Activated CD4-positive, alpha-beta T cell treated with anti-CD3 and anti-CD28 coated beads, Interleukin-2, Interleukin-4, amounts not matched to agents 100 ng/mL and 50 ng/mL, durations not matched to agents 16 hours and 8 hours (primary cell): ENCODE measurements at regions not wholly inside any gene's neighbourhood (a gene's known extent, or its start where the extent isn't known, plus 50 kb on each side); places are given as distances from the start of the nearest gene placed in this dataset.
"Not testable (repeated sequence)": the region's sequence is repeated elsewhere in the genome, so short reads cannot be mapped to it uniquely, and the experiment has no call there.

Experiments
- DNase-seq: peaks from one replicate; pipeline ENCODE4 v3.0.0-alpha.2; 2020; ENCODE audit warnings: low spot score

GRCh38 chr16:88228751-88229150, 154.0 kb upstream of the ZNF469 start:
- not testable (repeated sequence) for DNase-seq

GRCh38 chr16:88229710-88230109, 153.0 kb upstream of the ZNF469 start:
- not testable (repeated sequence) for DNase-seq

GRCh38 chr16:88230276-88230966, 152.3 kb upstream of the ZNF469 start:
- not testable (repeated sequence) for DNase-seq

- not testable (repeated sequence) for DNase-seq
Measured at GRCh38 chr16:88230967-88231615, 151.7 kb upstream of the ZNF469 start.

GRCh38 chr16:88231839-88232238, 150.9 kb upstream of the ZNF469 start:
- DNase-seq, result not testable (repeated sequence)

- DNase-seq, result not testable (repeated sequence)
Measured at GRCh38 chr16:88232401-88233258, 150.1 kb upstream of the ZNF469 start.

GRCh38 chr16:88233621-88234420, 148.9 kb upstream of the ZNF469 start:
- not testable (repeated sequence) for DNase-seq

- not testable (repeated sequence) for DNase-seq
Measured at GRCh38 chr16:88234421-88235271, 148.1 kb upstream of the ZNF469 start.

- not testable (repeated sequence) for DNase-seq
Measured at GRCh38 chr16:88235691-88236090, 147.1 kb upstream of the ZNF469 start.

GRCh38 chr16:88236229-88236628, 146.5 kb upstream of the ZNF469 start:
- not testable (repeated sequence) for DNase-seq

GRCh38 chr16:88237314-88237713, 145.4 kb upstream of the ZNF469 start:
- DNase-seq, result not testable (repeated sequence)

GRCh38 chr16:88237761-88238415, 144.9 kb upstream of the ZNF469 start:
- DNase-seq, result not testable (repeated sequence)

- peak; percentile 4 for DNase-seq
Measured at GRCh38 chr16:88238732-88239274, 144.0 kb upstream of the ZNF469 start.

- DNase-seq, result not testable (repeated sequence)
Measured at GRCh38 chr16:88240118-88240517, 142.6 kb upstream of the ZNF469 start.

GRCh38 chr16:88240776-88241175, 142.0 kb upstream of the ZNF469 start:
- DNase-seq, result not testable (repeated sequence)

- DNase-seq, result not testable (repeated sequence)
Measured at GRCh38 chr16:88241404-88242311, 141.1 kb upstream of the ZNF469 start.

- not testable (repeated sequence) for DNase-seq
Measured at GRCh38 chr16:88242312-88243295, 140.2 kb upstream of the ZNF469 start.
